ENCODE measurements at regions not wholly inside any gene's neighbourhood (a gene's known extent, or its start where the extent isn't known, plus 50 kb on each side); places are given as distances from the start of the nearest gene placed in this dataset.

DNA sequence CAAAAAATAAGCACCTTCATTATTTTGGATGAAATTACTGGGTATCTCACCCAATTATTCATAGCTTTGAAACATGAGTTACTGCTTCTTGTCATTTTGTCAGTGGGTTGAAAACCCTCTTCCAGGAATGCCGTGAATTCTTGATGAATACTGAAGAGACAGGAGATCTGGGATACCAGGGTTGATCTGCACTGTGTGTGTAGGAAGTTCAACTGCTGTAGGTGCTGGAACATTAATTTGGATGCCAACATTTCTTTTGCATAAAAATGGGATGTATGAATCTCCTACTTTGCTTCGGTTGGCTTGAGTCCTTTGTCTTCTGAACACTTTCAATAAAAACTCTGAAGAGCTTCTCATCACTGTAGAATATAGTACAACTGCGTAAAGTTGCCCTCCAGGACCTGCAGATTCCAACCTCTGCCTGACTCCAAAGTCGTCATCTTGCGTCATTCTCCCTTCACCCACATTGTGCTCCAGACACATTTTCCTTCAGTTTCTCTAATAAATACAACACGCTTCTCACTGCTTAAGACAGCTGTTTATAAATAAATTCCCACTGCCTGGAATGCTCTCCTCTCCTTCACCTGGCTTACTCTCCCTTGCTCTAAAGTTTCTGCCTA lies 312.7 kb upstream of the TGFBR2 start:
- FAIRE-seq, result no peak
- no peak for DNase-seq (ENCODE audit: low spot score)

DNA sequence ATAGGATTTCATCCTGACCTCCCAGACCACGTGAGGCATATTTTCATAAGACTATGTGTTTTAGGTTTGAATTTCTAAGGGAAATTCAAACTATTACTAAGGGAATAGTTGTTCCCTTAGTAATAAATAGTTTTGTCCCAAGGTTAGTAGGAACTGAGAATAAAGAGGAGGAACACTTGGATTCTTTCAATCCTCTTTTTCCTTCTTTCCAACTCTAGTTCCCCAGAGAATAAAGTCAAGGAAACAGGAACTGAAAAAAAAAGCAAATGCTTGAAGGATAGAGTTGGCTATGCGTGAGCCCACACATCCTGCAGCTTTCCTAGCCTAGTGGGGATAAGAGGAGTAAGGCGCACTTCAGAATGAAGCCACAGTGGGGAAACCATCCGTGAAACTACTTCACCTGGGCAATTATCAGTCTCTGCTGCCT lies 312.1 kb upstream of the TGFBR2 start:
- FAIRE-seq (no peak), DNase-seq (ENCODE audit: low spot score) (no peak)

DNA sequence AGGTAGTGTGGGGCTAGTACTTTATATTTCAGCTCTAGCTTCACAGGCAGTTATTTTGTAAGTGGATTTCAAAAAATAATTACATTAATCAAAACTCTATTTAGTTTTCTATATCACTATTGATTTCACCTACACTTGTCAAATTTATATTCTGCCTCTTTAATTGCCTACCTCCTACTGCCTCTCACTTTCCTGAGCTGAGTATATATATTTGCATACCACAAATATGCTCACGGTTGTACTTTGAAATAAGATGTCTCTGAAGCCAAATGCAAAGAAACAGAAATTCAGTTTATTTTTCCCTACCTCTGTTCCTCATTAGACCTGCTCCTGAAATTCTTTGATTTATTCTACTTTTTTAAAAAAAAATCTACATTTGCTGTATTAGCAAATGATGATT lies 309.3 kb upstream of the TGFBR2 start:
- DNase-seq (ENCODE audit: low spot score) (no peak), FAIRE-seq (no peak)

DNA sequence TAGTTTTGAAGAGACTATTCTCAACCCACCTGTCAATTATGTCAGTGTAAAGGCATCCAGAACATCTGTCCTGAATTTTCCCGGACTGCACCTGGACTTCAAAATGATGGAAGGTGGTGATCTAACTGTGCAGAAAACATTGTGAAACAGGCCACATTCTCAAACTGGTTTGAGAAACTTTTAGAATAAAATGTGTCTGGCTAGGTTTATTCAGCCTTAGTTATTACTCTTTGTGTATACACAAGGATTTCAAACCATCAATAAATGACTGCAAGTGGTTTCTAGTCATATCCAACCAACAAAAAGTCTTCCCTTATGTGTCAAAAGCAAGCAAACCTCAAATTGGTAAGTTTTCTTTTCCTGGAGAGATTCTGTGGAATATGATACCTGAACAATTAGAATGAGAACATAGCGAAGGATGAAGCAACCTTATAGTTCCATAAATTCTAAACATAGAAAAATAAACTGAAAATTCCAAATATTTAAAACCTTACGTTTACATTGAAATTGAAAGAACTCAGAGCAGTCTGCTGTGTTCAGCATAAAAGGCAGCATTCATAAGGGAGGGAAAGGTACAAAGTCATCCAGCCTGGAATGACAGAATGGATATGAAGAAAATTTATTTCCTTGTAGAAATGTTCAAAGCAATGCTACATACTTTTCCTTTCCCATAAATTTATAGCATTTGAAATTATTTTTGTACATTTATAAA lies 306.6 kb upstream of the TGFBR2 start:
- FAIRE-seq (no peak), DNase-seq (ENCODE audit: low spot score) (peak; percentile 40)

DNA sequence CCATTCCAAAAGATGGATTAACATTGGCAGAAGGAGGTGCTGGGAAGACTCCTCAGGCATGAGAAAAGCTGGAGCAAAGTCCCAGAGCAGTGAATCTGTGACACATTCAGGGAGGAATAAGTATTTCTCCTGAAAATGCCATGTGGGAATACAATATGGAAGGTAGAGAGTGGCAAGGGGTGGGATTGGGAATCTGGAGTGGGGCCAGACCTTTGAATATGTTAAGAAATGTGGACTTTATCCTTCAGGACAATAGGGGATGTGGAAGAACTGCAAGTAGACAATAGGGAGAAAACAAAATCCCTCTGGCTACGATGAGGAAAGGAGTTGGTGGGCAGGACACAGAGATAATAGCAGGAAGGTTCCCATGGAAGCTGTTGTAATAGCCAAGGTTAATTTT lies 305.6 kb upstream of the TGFBR2 start:
- no peak for FAIRE-seq
- DNase-seq (ENCODE audit: low spot score), result no peak

DNA sequence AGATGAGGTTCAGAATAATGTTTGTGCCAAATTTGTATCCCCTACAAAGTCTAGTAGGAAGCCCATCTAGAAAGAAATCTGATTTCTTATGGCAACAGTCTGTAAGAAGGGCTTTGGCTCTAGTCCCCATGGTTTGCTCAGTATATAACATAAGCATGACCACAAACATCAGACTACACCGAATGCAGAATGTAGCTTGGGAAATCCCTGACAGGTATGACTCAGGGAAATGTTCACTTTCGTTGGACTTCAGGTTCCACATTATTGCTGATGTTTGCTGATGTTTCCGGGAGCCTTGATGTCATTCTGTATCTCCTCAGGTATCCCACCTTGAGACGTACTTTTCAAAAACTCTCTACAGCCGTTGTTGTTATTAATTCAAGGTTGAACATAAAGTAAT lies 304.4 kb upstream of the TGFBR2 start:
- no peak for FAIRE-seq
- no peak for DNase-seq (ENCODE audit: low spot score)

DNA sequence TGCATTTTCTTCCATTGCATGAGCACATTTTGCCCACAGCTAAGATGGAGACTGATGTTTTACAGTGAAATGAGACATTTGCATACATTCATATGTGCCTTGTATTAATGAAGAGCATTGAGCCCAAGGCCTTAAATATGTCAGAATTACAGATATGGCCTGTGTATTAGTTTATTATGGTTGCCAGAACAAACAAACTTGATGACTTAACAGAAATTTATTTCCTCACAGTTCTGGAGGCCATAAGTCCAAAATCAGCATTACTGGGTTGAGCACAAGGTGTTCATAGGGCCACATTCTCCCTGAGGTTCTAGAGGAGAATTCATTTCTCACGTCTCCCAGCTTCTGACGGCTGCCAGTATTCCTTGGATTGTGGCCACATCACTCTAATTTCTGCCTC lies 302.6 kb upstream of the TGFBR2 start:
- FAIRE-seq (no peak), DNase-seq (ENCODE audit: low spot score) (no peak)

DNA sequence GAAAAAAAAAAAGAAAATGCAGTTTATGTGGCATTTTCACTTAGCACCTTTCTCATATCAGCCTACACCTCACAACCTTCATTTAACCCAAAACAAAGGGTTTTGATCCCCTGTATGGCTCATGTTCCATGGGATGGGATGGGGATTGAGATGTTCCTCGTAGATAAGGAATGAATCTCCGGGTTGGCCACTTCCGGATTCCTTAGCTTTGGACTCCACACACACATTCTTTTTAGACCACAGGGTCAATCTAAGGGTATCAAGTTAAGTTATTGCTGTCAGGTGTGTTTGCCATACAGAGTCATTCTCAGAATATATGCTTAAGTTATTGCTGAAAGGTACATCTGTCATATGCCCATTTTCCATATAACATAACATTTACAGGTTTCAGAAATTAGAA lies 301.4 kb upstream of the TGFBR2 start:
- FAIRE-seq (peak; percentile 91), DNase-seq (ENCODE audit: low spot score) (peak; percentile 57)

DNA sequence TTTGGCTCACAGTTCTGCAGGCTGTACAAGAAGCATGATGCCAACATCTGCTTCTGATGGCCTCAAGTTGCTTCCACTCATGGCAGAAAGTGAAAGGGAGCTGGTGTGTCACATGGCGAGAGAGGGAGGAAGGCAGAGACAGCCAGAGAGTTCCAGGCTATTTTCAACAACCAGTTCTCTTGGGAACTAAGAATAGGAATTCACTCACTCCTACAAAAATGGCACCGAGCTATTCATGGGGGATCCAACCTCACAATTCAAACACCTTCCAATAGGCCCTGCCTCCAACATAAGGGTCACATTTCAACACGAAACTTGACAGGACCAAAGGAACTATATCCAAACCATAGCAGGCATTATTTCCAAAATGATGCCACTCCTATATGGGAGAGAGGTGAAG lies 299.5 kb upstream of the TGFBR2 start:
- no peak for FAIRE-seq
- no peak for DNase-seq (ENCODE audit: low spot score)

DNA sequence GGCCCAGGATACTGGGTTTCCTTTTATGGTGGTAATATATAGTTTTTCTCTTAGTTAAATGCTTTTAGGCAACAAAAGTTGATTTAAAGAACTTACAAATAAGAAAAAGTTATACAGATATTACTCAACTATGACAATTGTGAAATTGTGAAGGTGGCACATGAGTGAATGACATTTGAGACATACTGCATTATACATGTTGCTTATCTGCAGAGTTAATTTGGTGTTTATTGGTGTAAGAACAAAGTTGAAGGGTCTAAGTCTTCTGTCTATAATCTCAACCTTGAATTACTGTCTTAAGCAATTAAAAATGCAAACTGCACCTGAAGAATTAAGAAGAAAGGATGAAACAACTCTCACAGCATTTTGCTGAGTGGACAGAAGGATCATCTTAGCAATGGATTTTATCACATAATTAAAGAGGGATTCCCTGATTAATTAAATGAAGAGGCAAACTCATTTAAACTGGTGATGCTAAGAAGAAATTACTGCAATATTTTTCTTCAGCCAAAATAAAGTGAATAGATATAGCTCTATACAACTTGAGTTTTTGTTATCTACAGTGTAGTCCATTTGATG lies 298.9 kb upstream of the TGFBR2 start:
- no peak for FAIRE-seq
- DNase-seq (ENCODE audit: low spot score), result no peak

DNA sequence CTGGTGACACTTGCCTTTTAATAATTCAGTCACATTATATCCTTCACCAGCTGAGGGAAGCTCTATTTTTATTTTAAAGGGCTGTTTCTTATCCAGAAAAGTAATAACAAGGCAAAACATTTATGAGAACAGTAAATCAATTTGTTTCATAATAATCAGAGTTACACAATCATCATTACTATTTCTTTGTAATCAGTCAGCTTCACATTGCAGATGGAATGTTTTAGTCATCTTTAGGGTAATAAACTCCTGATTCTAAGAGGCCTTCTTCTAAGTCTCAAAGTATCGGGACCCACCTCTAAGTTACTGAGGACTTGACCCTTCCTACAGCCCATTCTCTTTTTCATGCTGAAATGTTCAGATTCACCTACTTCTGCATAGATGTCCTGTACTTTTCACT lies 298.3 kb upstream of the TGFBR2 start:
- DNase-seq (ENCODE audit: low spot score), result no peak
- no peak for FAIRE-seq

DNA sequence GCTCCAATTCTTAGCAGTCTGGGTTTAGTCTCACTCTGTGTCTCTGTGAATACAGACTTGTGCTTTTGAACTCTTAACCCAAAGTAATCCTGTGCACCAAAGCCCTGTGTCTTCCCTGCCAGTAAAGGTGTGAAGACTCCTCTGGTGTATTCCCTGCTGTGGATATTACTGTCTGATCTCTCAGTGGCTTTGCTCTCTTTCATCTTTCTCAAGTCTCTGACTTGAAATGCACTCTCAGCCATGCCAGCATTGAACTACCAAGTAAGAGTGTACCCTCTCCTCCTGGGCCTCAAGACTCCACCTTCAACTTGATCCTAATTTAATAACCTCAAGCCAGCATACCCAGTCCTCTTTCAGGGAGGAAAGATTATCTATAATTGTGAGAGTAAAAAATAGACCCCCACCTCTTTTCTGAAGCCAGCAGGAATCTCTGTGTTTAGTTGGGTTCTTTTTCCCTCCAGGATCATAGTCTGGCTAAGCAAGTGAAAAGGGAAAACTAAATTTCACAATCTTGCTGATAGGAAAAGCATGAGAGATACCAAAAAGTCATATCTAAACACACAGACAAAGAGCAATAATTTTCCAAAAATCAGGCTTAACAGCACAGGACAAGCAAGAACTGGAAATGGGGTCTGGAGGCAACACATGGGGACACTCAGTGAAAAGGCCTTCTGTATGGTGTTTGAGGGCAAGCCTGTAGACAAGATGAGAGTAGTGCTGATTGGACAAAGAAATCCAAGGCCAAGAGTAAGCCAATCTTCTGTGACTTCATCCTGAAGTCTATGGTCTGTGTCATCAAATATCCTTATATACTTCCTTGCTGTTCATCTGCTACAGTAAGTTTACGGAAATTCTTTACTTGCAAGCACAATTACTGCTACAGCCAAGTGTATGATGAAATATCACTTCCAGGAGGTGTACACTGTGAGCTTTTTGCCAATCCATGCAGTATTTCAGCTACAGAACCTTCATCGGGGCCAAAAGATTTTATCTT lies 296.1 kb upstream of the TGFBR2 start:
- DNase-seq (ENCODE audit: low spot score), result no peak
- no peak for FAIRE-seq

DNA sequence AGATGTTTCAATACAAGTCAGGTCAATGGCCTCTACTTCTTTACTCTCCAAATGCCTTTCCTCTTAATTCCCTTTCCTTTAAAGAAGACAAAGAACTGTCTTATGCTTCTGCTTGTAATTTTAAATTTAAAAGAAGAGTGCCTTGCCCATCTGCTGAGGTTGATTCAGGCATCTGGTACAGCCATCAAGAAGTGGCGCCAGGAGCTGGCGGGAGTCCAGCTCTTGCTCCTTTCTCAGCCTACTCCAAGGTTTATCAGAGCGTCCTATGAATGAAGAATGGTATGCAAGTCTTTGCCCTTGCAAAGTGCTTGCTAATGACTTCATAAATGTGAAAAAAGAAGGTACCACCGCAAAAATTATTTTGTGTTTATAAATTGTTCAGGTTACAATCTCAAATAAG lies 294.6 kb upstream of the TGFBR2 start:
- DNase-seq (ENCODE audit: low spot score) (no peak), FAIRE-seq (no peak)

DNA sequence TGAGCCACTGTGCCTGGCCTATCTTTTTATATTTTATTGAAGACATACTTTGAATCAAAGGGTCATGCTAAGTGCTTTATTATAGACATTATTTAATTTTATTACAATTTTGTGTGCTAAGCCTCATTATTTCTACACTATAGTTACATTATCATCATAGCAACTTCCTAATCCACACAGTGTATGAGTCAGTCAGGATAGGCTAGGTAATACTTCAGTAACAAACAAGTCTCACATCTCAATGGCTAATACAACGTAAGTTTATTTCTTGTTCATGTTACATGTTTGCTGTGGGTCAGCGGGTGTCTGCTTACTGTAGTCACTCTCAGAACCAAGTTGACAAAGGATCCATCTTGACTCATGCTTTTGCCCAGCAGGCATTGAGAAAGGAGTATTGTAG lies 292.6 kb upstream of the TGFBR2 start:
- no peak for DNase-seq (ENCODE audit: low spot score)

DNA sequence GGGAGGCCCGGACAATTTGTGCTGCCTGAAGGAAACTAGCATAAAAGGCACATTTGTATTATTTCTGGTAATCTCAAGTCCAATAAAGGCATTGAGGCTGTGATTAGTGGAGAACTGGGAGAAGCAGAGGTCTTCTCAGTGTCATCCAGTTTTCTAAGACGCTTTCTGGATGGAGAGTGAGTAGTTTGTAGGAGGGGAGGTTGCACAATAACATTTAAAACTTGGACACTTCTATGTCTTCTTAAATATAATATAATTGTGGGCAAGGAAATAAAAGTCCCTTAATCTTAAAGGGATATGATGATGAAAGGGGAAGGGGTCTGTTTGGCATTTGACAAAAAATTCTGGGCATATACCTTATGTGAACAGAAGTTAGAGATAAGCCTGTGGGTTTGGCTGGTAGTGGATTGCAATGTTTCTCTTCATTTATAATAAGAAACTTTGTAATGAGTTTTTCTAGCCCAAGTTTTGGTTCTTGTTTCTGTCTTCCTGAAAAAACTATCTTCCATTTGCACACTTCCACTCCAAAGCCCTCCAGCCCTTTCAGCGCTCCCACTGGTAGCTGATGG lies 291.6 kb upstream of the TGFBR2 start:
- DNase-seq (ENCODE audit: low spot score), result no peak
- no peak for FAIRE-seq

More for the DNA sequence above, 292.6 kb upstream of the TGFBR2 start:
- FAIRE-seq, result no peak

DNA sequence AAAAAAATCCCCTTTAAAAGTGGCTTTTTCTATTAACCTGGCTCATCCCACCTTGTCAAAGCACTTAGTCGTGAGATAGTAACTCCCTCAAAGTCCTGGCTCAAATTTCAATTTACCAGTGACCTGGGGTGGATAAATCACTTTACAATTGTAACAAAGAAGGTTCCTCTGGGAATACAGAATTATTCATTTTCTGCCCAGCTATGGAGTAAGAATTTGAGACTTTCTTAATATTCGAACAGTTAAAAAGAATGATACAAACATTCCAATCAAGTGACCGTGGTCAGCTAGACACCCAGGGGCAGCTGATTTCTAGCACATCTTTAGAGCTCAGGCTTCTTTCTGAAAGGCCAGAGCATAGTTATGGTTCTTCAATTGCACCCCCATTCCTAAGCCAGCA lies 291.0 kb upstream of the TGFBR2 start:
- DNase-seq (ENCODE audit: low spot score), result no peak
- FAIRE-seq, result no peak

DNA sequence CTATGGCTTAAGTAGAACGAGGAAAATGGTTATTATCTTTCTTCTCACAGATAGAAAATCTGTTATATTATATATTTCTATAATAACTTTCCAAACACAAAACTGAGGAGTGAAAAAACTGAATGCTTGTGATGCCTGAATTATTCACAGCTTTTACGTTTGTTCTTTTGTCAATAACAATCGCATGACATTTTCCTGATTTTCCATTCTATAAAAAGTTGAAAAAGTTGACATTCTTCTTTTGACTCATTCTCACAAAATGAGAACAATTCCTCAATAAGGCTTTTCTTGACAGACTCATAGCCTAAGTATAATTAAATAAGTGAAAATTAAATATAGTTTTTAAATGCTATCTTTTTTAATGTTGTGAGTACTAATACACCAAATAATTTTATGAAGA lies 288.8 kb upstream of the TGFBR2 start:
- FAIRE-seq (no peak), DNase-seq (ENCODE audit: low spot score) (no peak)

DNA sequence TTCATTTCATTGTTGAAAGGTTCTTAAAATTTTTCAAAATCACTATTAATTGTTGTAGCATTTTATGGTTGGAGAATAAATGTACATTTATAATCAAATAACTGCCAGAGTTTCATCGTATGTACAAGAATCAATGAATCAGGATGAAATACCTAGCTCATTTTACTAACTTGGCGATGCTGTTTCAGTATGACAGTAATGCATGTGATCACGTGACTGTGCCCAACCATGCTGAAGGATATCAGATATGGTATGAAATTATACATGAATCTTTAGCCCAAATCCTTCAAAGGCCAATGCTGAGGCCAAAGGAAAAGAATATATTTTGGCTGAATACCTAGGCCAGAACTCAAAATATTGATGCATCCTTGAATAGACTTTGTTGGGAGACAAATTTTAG lies 288.3 kb upstream of the TGFBR2 start:
- no peak for FAIRE-seq
- DNase-seq (ENCODE audit: low spot score), result no peak

DNA sequence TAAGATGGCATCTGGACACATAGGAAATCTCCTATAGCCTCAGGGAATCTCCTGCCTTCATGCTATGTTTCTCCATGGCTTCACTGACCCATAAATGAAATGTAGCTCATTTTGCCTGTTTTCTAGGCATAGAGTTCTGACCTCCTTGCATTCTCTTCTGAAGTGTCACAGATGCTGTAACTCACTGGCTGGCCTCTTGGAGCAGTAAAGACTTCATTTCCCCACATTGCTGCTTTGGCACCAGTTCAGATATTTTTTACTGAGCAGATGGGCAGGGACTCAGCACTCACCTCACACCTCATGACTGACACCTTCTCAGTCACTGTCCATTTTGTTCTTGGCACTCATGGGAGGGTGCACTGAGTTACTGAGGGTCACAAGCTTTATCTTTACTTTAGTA lies 286.7 kb upstream of the TGFBR2 start:
- FAIRE-seq (peak; percentile 69), DNase-seq (ENCODE audit: low spot score) (peak; percentile 44)

DNA sequence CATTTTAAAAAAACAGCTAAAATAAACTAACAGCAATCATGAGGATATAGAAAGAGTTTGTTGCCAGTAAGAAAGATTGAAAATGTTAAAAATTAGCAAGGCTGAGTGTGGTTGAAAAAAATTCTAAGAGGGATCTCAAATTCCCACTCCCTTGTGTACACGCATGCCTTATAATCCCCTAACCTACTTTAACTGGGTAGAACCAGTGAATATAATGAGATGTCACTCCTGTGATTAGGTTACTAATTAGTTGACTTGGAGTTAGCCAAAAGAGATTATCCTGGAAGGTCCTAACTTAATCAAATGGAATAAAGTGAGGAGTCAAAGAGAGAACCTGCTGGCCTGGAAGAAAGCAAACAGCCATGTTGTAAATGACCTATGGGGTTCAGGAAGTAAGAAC lies 286.0 kb upstream of the TGFBR2 start:
- DNase-seq (ENCODE audit: low spot score), result no peak
- no peak for FAIRE-seq

DNA sequence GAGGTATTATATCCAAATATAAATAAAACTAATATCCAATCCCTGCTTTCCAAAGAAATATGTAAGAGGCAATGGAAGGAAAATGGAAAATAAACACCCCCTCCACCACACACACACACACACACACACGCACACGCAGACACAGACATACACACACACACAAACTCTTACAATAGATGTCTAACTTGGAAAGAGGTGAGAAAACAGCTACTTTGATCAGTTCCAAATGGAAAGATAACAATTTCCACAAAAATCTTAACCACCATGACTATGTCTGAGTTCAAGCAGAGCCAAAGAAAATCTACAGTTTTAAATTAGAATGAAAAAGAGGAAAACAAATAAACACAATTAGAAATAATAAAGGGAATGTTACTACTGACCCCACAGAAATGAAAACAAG lies 285.3 kb upstream of the TGFBR2 start:
- FAIRE-seq (no peak), DNase-seq (ENCODE audit: low spot score) (no peak)
